Pulmonary artery endothelial cell (primary cell): ENCODE measurements at regions not wholly inside any gene's neighbourhood (a gene's known extent, or its start where the extent isn't known, plus 50 kb on each side); places are given as distances from the start of the nearest gene placed in this dataset.

ENCODE experiments used
- DNase-seq: peaks from one replicate; pipeline ENCODE4 v3.0.0-alpha.2; 2011; ENCODE audit warnings: low read depth, low spot score

GRCh38 chr1:185581020-185581419 is 153.2 kb upstream of the HMCN1 start:
- no peak for DNase-seq

GRCh38 chr1:185578293-185578692 is 155.9 kb upstream of the HMCN1 start:
- no peak for DNase-seq

GRCh38 chr1:185574139-185574875 is 159.9 kb upstream of the HMCN1 start:
- no peak for DNase-seq

- DNase-seq = no peak
Measured at GRCh38 chr1:185573677-185574076, 160.5 kb upstream of the HMCN1 start.

- DNase-seq = no peak
Measured at GRCh38 chr1:185573162-185573561, 161.0 kb upstream of the HMCN1 start.

- DNase-seq = no peak
Measured at GRCh38 chr1:185570962-185571361, 163.2 kb upstream of the HMCN1 start.

GRCh38 chr1:185568155-185569123 is 165.8 kb upstream of the HMCN1 start:
- no peak for DNase-seq

GRCh38 chr1:185567440-185567839 is 166.8 kb upstream of the HMCN1 start:
- DNase-seq = no peak

GRCh38 chr1:185566995-185567394 is 167.2 kb upstream of the HMCN1 start:
- peak; percentile 52 for DNase-seq

- no peak for DNase-seq
Measured at GRCh38 chr1:185565302-185565701, 168.9 kb upstream of the HMCN1 start.

GRCh38 chr1:185564816-185565215 is 169.4 kb upstream of the HMCN1 start:
- DNase-seq = no peak

GRCh38 chr1:185562461-185563359 is 171.5 kb upstream of the HMCN1 start:
- DNase-seq = no peak

- no peak for DNase-seq
Measured at GRCh38 chr1:185561629-185562028, 172.6 kb upstream of the HMCN1 start.

- no peak for DNase-seq
Measured at GRCh38 chr1:185560760-185561159, 173.4 kb upstream of the HMCN1 start.

GRCh38 chr1:185559684-185560331 is 174.4 kb upstream of the HMCN1 start:
- no peak for DNase-seq

- DNase-seq = no peak
Measured at GRCh38 chr1:185559151-185559550, 175.0 kb upstream of the HMCN1 start.

- DNase-seq = no peak
Measured at GRCh38 chr1:185556561-185556960, 177.6 kb upstream of the HMCN1 start.

- no peak for DNase-seq
Measured at GRCh38 chr1:185555743-185556142, 178.4 kb upstream of the HMCN1 start.

- DNase-seq = no peak
Measured at GRCh38 chr1:185551008-185551407, 183.2 kb upstream of the HMCN1 start.

GRCh38 chr1:185549906-185550305 is 184.3 kb upstream of the HMCN1 start:
- DNase-seq = no peak

- no peak for DNase-seq
Measured at GRCh38 chr1:185546029-185546428, 188.2 kb upstream of the HMCN1 start.
